ENCODE measurements at regions not wholly inside any gene's neighbourhood (a gene's known extent, or its start where the extent isn't known, plus 50 kb on each side); places are given as distances from the start of the nearest gene placed in this dataset.

DNA sequence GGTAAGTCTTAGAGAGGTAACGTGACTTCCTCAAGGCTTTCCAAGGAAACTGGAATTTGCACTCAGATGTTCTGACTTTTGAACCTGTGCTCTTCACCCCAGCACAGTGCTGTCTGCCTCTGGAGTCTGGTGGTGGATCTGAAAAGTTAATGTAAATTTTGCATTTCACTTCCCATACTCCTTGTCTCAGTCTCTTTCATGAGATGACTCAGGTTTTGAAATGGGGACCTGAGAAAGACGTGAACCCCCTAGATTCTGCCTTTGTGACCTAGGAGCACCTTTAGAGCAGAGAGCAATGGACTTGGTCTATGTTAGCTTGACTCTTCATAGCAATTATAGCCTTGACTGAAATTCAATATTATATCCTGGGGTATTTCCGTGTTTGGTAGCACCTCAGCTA is 223.0 kb downstream of the QKI start:
- H3K27me3 Mint-ChIP-seq (ENCODE audit: low read depth): peaks cover 1% of the 10 kb centered on the region; the same call in 1 of the 2 replicates
- no peak overlapping the region for H2BK12ac ChIP-seq (ENCODE audit: insufficient read length, low read depth, low read length)
- H2AK5ac ChIP-seq (ENCODE audit: insufficient read length, low read length): no peak overlapping the region
- H3K27ac ChIP-seq (ENCODE audit: insufficient read length, low read depth, low read length): no peak overlapping the region
- no peak overlapping the region for H2BK20ac ChIP-seq (ENCODE audit: low read depth, low read length, poor library complexity, severe bottlenecking)
- no peak overlapping the region for H3K27ac Mint-ChIP-seq
- H3K4me1 ChIP-seq (ENCODE audit: insufficient read depth, low read length): peaks cover 10% of the 10 kb centered on the region; the same call in 1 of the 2 replicates
- H2AFZ ChIP-seq (ENCODE audit: low read length): no peak overlapping the region
- H3K23ac ChIP-seq (ENCODE audit: insufficient read length, low read depth, low read length): no peak overlapping the region
- no peak overlapping the region for H3K18ac ChIP-seq (ENCODE audit: insufficient read length, low read depth, low read length)
- no peak overlapping the region for H3K4ac ChIP-seq (ENCODE audit: low read depth, low read length)
- H3K4me3 Mint-ChIP-seq: no peak overlapping the region
- H3K36me3 Mint-ChIP-seq (ENCODE audit: insufficient read depth in 1 of 3, low read depth in 3 of 3): peaks cover 2 to 8% (median 4%) of the 10 kb centered on the region in 3 experiments; a peak in 5 of 7 replicates
- H4K5ac ChIP-seq (ENCODE audit: insufficient read length, low read depth, low read length): no peak overlapping the region
- no peaks in the 10 kb centered on the region for H3K79me1 ChIP-seq (ENCODE audit: insufficient read depth, low read depth, low read length, poor library complexity, severe bottlenecking)
- H4K8ac ChIP-seq (replicated peaks; ENCODE audit: insufficient read length, low read depth, low read length): no peak overlapping the region
- TF ChIP-seq, protein P1, sequence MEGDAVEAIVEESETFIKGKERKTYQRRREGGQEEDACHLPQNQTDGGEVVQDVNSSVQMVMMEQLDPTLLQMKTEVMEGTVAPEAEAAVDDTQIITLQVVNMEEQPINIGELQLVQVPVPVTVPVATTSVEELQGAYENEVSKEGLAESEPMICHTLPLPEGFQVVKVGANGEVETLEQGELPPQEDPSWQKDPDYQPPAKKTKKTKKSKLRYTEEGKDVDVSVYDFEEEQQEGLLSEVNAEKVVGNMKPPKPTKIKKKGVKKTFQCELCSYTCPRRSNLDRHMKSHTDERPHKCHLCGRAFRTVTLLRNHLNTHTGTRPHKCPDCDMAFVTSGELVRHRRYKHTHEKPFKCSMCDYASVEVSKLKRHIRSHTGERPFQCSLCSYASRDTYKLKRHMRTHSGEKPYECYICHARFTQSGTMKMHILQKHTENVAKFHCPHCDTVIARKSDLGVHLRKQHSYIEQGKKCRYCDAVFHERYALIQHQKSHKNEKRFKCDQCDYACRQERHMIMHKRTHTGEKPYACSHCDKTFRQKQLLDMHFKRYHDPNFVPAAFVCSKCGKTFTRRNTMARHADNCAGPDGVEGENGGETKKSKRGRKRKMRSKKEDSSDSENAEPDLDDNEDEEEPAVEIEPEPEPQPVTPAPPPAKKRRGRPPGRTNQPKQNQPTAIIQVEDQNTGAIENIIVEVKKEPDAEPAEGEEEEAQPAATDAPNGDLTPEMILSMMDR (conservative IDR thresholded peaks at IDR 0.05): no peak
- no peak overlapping the region for H3K9ac ChIP-seq (ENCODE audit: extremely low read depth, insufficient read length, low read length)
- H3T11ph ChIP-seq (ENCODE audit: low read length): no peak overlapping the region
- no peak for DNase-seq
- peaks cover 7% of the 10 kb centered on the region in 2 experiments; a peak in 4 of 5 replicates for H3K9me3 Mint-ChIP-seq
- H3K27me3 ChIP-seq (ENCODE audit: insufficient read depth, low read length): no peaks in the 10 kb centered on the region
- no peaks in the 10 kb centered on the region for H3K9me3 ChIP-seq (ENCODE audit: control insufficient read depth, low read depth, low read length)
- no CpG with 5 or more reads among the region's 3 CpGs for WGBS (ENCODE audit: extremely low coverage, insufficient read length, low lambda C conversion rate)
- H3K4me1 Mint-ChIP-seq: peaks cover 27% of the 10 kb centered on the region in 2 experiments
- no peak overlapping the region for H2BK15ac ChIP-seq (ENCODE audit: low read depth, low read length)
- no peak overlapping the region for H3K14ac ChIP-seq (ENCODE audit: insufficient read depth, low read length)
- H2BK120ac ChIP-seq (ENCODE audit: low read depth, low read length, poor library complexity, severe bottlenecking): no peak overlapping the region
- no peak overlapping the region for H3K4me2 ChIP-seq (ENCODE audit: insufficient read depth, insufficient read length, low read length)
- no peaks in the 10 kb centered on the region for H3K79me2 ChIP-seq (ENCODE audit: insufficient read depth, low read length)
- H3K56ac ChIP-seq (ENCODE audit: insufficient read length, low read depth, low read length): no peak overlapping the region
- H4K20me1 ChIP-seq (ENCODE audit: control insufficient read depth, insufficient read depth, insufficient read length): no peaks in the 10 kb centered on the region
- H4K91ac ChIP-seq (ENCODE audit: insufficient read length, low read depth, low read length): no peak overlapping the region
- no peaks in the 10 kb centered on the region for H3K23me2 ChIP-seq (ENCODE audit: insufficient read length, low read depth, low read length, poor library complexity, severe bottlenecking)
- no peak overlapping the region for H2BK5ac ChIP-seq (ENCODE audit: insufficient read length, low read length)

Measured in H9 (cell line).